ENCODE measurements at regions not wholly inside any gene's neighbourhood (a gene's known extent, or its start where the extent isn't known, plus 50 kb on each side); places are given as distances from the start of the nearest gene placed in this dataset.

DNA sequence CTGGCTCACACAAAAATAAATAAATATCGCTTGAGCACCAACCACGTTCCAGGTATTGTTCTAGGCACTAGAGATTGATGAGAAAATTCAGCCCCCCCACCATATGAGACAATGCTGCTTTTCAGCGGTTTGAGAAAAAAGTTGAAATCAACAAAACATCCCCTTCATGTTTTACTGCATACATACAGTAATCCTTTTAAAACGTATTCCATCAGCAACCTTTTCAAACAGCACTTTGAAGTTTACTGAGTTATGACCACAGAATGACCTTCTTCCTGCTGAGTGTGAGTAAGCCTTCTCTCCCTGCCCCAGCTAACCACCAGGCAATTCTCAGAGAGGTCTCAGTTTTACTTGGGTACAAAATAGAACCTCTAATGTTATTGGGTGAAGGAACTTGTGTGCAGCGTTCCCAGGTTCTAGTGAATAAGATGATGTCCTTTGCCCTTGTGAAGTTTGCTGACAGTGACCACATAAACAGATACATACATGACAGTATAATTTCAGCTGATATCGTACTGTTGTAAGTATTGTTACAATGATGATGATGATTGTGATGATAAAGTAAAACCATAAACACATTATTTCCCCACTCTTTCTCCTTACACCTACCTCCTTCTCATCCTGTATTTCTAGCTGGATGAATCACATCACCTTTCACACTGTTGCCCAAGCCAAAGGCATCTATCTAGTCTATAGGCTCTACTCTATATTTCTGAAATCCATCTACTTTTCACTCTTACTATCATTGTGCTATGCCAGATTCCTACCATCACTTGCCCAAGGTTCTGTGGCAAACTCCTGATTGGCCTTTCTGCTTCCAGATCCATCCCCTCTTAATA, 124.4 kb upstream of the KRR1 start:
- no peak for FAIRE-seq
- TF ChIP-seq CTCF (IDR thresholded peaks at IDR 0.05; ENCODE audit: insufficient read depth, missing control alignments): no peak
- DNase-seq (ENCODE audit: insufficient read length, low spot score): no peak

- FAIRE-seq (no peak), DNase-seq (ENCODE audit: insufficient read length, low spot score) (no peak)
- no peak for TF ChIP-seq CTCF (IDR thresholded peaks at IDR 0.05; ENCODE audit: insufficient read depth, missing control alignments)
Observed at GRCh38 chr12:75634244-75635222, 123.1 kb upstream of the KRR1 start.

GRCh38 chr12:75633789-75634188, 122.4 kb upstream of the KRR1 start:
- no peak for DNase-seq (ENCODE audit: insufficient read length, low spot score)
- no peak for FAIRE-seq
- no peak for TF ChIP-seq CTCF (IDR thresholded peaks at IDR 0.05; ENCODE audit: insufficient read depth, missing control alignments)

DNA sequence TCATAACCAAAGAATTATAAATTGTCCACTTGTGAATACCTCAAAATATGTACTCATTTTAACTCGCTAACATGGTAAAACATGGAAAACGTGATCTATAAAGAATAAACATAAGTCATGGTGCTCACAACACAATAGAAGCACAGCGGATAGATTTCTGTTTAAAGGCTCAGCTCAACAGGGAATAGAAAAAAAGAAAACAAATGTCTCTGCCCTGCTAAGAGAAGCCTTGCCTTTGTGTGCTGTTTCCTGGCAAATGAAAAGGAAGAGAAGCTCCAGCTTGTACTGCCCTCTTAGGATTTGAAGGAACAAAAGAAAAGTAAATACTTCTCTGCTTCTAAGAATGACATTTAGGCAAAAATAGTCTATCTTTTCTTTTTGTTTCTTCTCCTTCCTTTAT, 121.0 kb upstream of the KRR1 start:
- no peak for DNase-seq (ENCODE audit: insufficient read length, low spot score)
- no peak for TF ChIP-seq CTCF (IDR thresholded peaks at IDR 0.05; ENCODE audit: insufficient read depth, missing control alignments)
- FAIRE-seq: no peak

DNA sequence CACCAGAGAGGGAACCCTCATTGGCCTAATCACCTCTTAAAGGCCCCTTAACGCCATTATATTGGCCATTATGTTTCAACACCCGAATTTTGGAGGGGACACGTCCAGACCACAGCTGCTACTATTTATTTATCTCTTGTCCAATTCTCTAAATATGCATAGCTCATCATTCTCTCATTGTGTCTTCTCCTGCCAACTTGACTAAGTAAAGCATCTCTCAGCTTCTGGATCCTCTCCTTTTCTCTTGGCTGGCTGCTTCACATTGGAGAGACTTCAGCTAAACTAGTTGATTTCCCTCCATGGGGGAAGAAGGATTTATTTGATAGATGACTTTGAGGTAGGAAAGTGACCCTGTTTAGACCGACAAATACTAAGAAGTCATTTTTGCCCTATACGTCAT, 120.4 kb upstream of the KRR1 start:
- DNase-seq (ENCODE audit: insufficient read length, low spot score) (no peak), FAIRE-seq (no peak)
- no peak for TF ChIP-seq CTCF (IDR thresholded peaks at IDR 0.05; ENCODE audit: insufficient read depth, missing control alignments)

- no peak for FAIRE-seq
- TF ChIP-seq CTCF (IDR thresholded peaks at IDR 0.05; ENCODE audit: insufficient read depth, missing control alignments): no peak
- DNase-seq (ENCODE audit: insufficient read length, low spot score): no peak
Observed at GRCh38 chr12:75630091-75630490, 118.7 kb upstream of the KRR1 start.
